GM13976 (cell line): ENCODE measurements at regions not wholly inside any gene's neighbourhood (a gene's known extent, or its start where the extent isn't known, plus 50 kb on each side); places are given as distances from the start of the nearest gene placed in this dataset.

ENCODE experiments used
- DNase-seq: peaks from one replicate; pipeline ENCODE4 v3.0.0; 2012; ENCODE audit warnings: low spot score
- CTCF ChIP-seq: IDR thresholded peaks from 2 replicates; pipeline ENCODE4 v1.5.1; 2012; ENCODE audit warnings: borderline replicate concordance, mild to moderate bottlenecking; ENCODE audit not compliant: insufficient read depth; ENCODE audit errors: extremely low read depth, missing control alignments, control extremely low read depth
- in situ Hi-C: fragments of 300-500 bp; cut with MboI; formaldehyde crosslinking; loops from one replicate; pipeline ENCODE4 v1.12.0; 2022; ENCODE audit warnings: low sequenced_read_pairs, mixed read lengths, inconsistent platforms; ENCODE audit not compliant: unreplicated experiment

GRCh38 chr5:167770461-167770860 lies 521.0 kb upstream of the WWC1 start:
- TF ChIP-seq CTCF: no peak
- in situ Hi-C loops: no loop called here
- DNase-seq: no peak

- TF ChIP-seq CTCF: no peak
- no peak for DNase-seq
- in situ Hi-C loops: no loop called here
Observed at GRCh38 chr5:167771571-167771970, 519.9 kb upstream of the WWC1 start.

- no peak for DNase-seq
- in situ Hi-C loops: no loop called here
- no peak for TF ChIP-seq CTCF
Observed at GRCh38 chr5:167773668-167774301, 517.7 kb upstream of the WWC1 start.

- DNase-seq: no peak
- in situ Hi-C loops: no loop called here
Observed at GRCh38 chr5:167777746-167778145, 513.7 kb upstream of the WWC1 start.

GRCh38 chr5:167778228-167778627 lies 513.2 kb upstream of the WWC1 start:
- no peak for DNase-seq
- in situ Hi-C loops: no loop called here
- TF ChIP-seq CTCF: no peak

More at GRCh38 chr5:167777746-167778145, 513.7 kb upstream of the WWC1 start:
- no peak for TF ChIP-seq CTCF

GRCh38 chr5:167779644-167780043 lies 511.8 kb upstream of the WWC1 start:
- TF ChIP-seq CTCF: no peak
- DNase-seq: no peak
- in situ Hi-C loops: no loop called here
